ENCODE measurements at regions not wholly inside any gene's neighbourhood (a gene's known extent, or its start where the extent isn't known, plus 50 kb on each side); places are given as distances from the start of the nearest gene placed in this dataset.

GRCh38 chr7:16320099-16320660, 101.2 kb downstream of the CRPPA start:
- no peak for DNase-seq (ENCODE audit: low read depth in 2 of 2)

- no peak for DNase-seq (ENCODE audit: low read depth in 2 of 2)
Measured at GRCh38 chr7:16318989-16319915, 102.1 kb downstream of the CRPPA start.

GRCh38 chr7:16318463-16318862, 102.9 kb downstream of the CRPPA start:
- DNase-seq (ENCODE audit: low read depth in 2 of 2), result no peak

- DNase-seq (ENCODE audit: low read depth in 2 of 2), result no peak
Measured at GRCh38 chr7:16317406-16317805, 103.9 kb downstream of the CRPPA start.

GRCh38 chr7:16315280-16315679, 106.1 kb downstream of the CRPPA start:
- DNase-seq (ENCODE audit: low read depth in 2 of 2), result no peak

- no peak for DNase-seq (ENCODE audit: low read depth in 2 of 2)
Measured at GRCh38 chr7:16309129-16309528, 112.2 kb downstream of the CRPPA start.

- no peak for DNase-seq (ENCODE audit: low read depth in 2 of 2)
Measured at GRCh38 chr7:16301291-16301690, 120.0 kb downstream of the CRPPA start.

- DNase-seq (ENCODE audit: low read depth in 2 of 2), result no peak
Measured at GRCh38 chr7:16300361-16300895, 120.9 kb downstream of the CRPPA start.

GRCh38 chr7:16299853-16300252, 121.5 kb downstream of the CRPPA start:
- no peak for DNase-seq (ENCODE audit: low read depth in 2 of 2)

GRCh38 chr7:16298221-16298620, 123.1 kb downstream of the CRPPA start:
- DNase-seq (ENCODE audit: low read depth in 2 of 2), result no peak

GRCh38 chr7:16295558-16295957, 125.8 kb downstream of the CRPPA start:
- DNase-seq (ENCODE audit: low read depth in 2 of 2), result no peak

- DNase-seq (ENCODE audit: low read depth in 2 of 2), result no peak
Measured at GRCh38 chr7:16293669-16294425, 127.5 kb downstream of the CRPPA start.

- DNase-seq (ENCODE audit: low read depth in 2 of 2), result no peak
Measured at GRCh38 chr7:16284581-16284980, 136.8 kb downstream of the CRPPA start.

GRCh38 chr7:16278167-16278787, 143.1 kb downstream of the CRPPA start:
- no peak for DNase-seq (ENCODE audit: low read depth in 2 of 2)

GRCh38 chr7:16271990-16272665, 149.2 kb downstream of the CRPPA start:
- DNase-seq (ENCODE audit: low read depth in 2 of 2), result no peak

GRCh38 chr7:16271355-16271915, 149.9 kb downstream of the CRPPA start:
- no peak for DNase-seq (ENCODE audit: low read depth in 2 of 2)

GRCh38 chr7:16270844-16271243, 150.5 kb downstream of the CRPPA start:
- DNase-seq (ENCODE audit: low read depth in 2 of 2), result no peak

- DNase-seq (ENCODE audit: low read depth in 2 of 2), result no peak
Measured at GRCh38 chr7:16268821-16269768, 152.2 kb downstream of the CRPPA start.

- DNase-seq (ENCODE audit: low read depth in 2 of 2), result no peak
Measured at GRCh38 chr7:16267953-16268820, 153.2 kb downstream of the CRPPA start.

All from stimulated activated CD8-positive, alpha-beta memory T cell treated with anti-CD3 and anti-CD28 coated beads, Interleukin-7, amount 100 ng/mL, for 4 hours (primary cell).